Fibroblast of mammary gland (primary cell): ENCODE measurements at regions not wholly inside any gene's neighbourhood (a gene's known extent, or its start where the extent isn't known, plus 50 kb on each side); places are given as distances from the start of the nearest gene placed in this dataset.

ENCODE experiments used
- DNase-seq: peaks from one replicate; pipeline ENCODE4 v3.0.0-alpha.2; 2010; ENCODE audit warnings: low read depth
- H3K4me3 ChIP-seq: 2 replicates; pipeline ENCODE4 v1.5.1; 2011; ENCODE audit warnings: low read depth, mild to moderate bottlenecking, low read length, moderate library complexity; ENCODE audit not compliant: control insufficient read depth
- TF ChIP-seq, protein P1 (sequence below): conservative IDR thresholded peaks from 2 replicates; pipeline ENCODE4 v1.5.1; 2011; ENCODE audit warnings: low read depth, low read length, inconsistent platforms; ENCODE audit not compliant: control insufficient read depth, insufficient read depth

DNA sequence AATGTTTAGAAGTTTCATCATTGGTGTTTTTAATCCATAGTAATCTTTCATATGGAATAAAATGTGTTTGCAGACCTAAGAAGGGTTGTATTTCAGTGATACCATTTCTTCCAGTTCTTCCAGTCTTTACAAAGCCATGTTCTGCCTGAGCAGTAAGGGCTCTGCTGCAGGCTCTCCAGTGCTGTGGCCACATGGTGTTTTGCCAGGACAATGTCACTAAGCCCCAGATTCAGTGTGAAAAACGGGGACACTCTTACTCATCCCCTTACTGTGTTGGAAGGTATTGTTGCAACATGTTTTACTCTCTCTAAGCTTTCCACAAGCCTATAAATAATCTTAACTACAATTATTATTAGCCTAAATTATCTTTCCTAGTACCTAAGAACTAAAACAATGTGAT is 481.4 kb upstream of the CDH7 start:
- TF ChIP-seq, protein P1, sequence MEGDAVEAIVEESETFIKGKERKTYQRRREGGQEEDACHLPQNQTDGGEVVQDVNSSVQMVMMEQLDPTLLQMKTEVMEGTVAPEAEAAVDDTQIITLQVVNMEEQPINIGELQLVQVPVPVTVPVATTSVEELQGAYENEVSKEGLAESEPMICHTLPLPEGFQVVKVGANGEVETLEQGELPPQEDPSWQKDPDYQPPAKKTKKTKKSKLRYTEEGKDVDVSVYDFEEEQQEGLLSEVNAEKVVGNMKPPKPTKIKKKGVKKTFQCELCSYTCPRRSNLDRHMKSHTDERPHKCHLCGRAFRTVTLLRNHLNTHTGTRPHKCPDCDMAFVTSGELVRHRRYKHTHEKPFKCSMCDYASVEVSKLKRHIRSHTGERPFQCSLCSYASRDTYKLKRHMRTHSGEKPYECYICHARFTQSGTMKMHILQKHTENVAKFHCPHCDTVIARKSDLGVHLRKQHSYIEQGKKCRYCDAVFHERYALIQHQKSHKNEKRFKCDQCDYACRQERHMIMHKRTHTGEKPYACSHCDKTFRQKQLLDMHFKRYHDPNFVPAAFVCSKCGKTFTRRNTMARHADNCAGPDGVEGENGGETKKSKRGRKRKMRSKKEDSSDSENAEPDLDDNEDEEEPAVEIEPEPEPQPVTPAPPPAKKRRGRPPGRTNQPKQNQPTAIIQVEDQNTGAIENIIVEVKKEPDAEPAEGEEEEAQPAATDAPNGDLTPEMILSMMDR, result no peak
- no peak overlapping the region for H3K4me3 ChIP-seq
- DNase-seq, result no peak

DNA sequence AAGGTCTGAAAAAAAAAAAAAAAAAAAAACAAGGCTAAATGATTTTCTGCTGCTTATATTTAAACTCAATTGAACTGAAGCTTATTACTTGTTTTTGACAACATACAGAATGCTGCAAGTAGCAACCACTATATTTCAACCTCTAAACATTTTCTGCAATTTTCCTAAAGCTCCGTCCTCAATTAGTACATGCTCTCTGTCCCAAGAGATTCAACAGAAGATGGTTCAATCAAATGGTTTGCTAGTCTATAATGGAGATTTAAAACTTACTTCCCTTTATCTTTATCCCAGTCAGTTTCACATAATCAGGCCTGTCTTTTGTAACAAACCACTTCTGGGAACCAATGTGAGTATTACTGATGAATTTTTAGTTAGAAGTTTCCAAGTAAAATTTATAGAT is 485.1 kb upstream of the CDH7 start:
- TF ChIP-seq, protein P1, result no peak
- no peak overlapping the region for H3K4me3 ChIP-seq
- no peak for DNase-seq

DNA sequence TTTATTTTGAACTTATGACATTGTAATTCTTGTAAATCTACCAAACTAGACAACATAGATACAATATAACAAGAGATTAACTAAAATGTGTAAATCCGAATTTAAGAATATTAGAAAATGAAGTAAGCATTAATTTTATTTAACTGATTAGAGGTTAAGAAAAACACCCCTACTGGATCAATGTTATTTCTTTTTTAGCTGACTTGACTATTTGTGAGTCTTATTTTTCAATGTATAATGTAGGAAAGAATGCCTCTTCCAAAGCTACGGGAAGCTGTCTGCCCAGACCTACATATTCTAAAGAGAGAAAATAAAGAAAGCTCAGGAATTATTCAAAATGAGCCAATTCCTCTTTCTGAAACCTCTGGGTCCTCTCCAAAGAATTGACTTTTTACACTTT is 490.8 kb upstream of the CDH7 start:
- TF ChIP-seq, protein P1, result no peak
- DNase-seq, result no peak

DNA sequence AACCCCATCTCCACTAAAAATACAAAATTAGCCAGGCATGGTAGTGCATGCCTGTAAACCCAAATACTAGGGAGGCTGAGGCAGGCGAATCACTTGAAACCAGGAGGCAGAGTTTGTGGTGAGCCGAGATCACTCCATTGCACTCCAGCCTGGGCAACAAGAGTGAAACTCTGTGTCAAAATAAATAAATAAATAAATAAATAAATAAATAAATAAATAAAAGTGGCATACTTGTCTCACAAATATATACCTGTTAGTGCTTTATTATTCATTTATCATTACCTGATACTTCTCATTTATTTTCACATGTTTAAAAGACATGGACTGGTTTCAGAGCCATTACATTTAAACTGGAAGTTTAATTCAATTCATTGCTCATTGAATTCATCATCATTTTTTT is 491.4 kb upstream of the CDH7 start:
- no peak for DNase-seq
- no peak overlapping the region for H3K4me3 ChIP-seq
- TF ChIP-seq, protein P1, result no peak

More for the DNA sequence above, 490.8 kb upstream of the CDH7 start:
- H3K4me3 ChIP-seq, result no peak overlapping the region

DNA sequence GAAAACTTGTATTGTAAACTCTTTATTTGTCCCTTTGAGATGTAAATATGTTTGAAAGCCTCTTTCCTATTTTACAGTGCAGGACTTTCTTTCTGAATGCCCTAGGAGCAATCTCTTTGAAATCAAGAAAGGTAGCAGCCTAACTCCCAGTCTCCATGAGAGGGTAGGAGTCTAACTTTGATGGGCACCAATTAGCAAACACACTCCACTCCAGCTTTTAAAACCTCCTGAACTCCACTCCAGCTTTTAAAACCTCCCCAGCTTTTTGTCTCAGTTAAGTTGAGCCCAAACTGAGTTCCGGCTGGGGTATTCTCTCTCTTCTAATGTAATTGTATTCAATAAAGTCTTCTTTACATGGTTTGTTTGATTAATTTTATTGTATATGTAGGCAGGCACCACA is 493.7 kb upstream of the CDH7 start:
- H3K4me3 ChIP-seq, result no peak overlapping the region
- no peak for DNase-seq
- TF ChIP-seq, protein P1, result no peak

DNA sequence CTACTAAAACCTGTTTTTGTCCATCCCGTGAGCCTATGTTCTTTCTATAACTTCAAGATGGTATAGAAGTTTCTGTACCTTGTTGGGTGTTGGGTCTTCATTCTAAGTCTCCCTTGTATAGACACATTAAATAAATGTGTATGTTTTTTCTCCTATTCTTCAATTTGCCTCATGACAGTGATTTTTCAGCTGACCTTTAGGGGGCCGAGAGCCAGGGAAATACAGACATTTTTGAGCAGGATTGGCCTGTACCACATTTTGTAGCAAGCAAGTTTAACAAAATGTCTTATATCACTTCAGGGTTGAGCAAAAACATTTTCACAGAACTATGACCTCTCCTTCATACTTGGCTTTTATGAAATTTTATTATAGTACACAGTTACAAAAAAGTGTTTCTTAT is 495.4 kb upstream of the CDH7 start:
- no peak for DNase-seq
- TF ChIP-seq, protein P1, result no peak
- H3K4me3 ChIP-seq, result no peak overlapping the region

DNA sequence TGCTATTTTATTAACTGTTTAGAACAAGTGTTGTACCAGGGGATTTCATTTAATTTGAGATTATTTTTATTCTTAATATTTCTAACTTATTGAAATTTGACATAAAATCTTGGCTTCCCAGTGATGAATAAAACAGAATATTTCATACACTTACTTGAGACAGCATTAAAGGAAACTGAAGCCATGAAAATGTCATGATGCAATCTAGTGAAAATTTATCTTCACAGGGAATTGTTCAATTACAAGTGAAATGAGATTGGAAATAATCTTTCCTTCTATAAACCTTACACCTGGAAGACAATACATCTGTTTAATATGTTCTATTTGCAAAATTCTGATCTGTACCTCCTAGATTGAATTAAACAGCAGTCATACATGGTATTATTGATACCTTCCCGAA is 511.0 kb upstream of the CDH7 start:
- TF ChIP-seq, protein P1, result no peak
- no peak for DNase-seq
- H3K4me3 ChIP-seq, result no peak overlapping the region
